Smooth muscle cell (in vitro differentiated cells): ENCODE measurements at regions not wholly inside any gene's neighbourhood (a gene's known extent, or its start where the extent isn't known, plus 50 kb on each side); places are given as distances from the start of the nearest gene placed in this dataset.

Experiments used
- DNase-seq: peaks from one replicate; lab custom pipeline; 2025; ENCODE audit not compliant: unreplicated experiment; lab: John Stamatoyannopoulos, UW
- H2AFZ ChIP-seq: fragments of 200-600 bp; sonication (generic); 2 replicates; pipeline ENCODE4 v1.6.0; 2016; ENCODE audit warnings: antibody characterized with exemption, low read depth, mild to moderate bottlenecking
- H3F3A ChIP-seq: fragments of 200-600 bp; sonication (generic); 2 replicates; pipeline ENCODE4 v1.6.0; 2017; ENCODE audit warnings: antibody characterized with exemption, low read depth
- H3K27ac ChIP-seq: fragments of 200-600 bp; sonication (generic); 2 replicates; pipeline ENCODE4 v1.5.1; 2016; ENCODE audit warnings: low read depth, mild to moderate bottlenecking
- H3K27me3 ChIP-seq: fragments of 200-600 bp; sonication (generic); 2 replicates; pipeline ENCODE4 v1.6.1; 2016; ENCODE audit warnings: low read depth, mild to moderate bottlenecking
- H3K36me3 ChIP-seq: fragments of 200-600 bp; sonication (generic); 2 replicates; pipeline ENCODE4 v1.5.1; 2016; ENCODE audit warnings: low read depth
- H3K4me1 ChIP-seq: fragments of 200-600 bp; sonication (generic); 2 replicates; pipeline ENCODE4 v1.5.1; 2016; ENCODE audit warnings: low read depth
- H3K4me2 ChIP-seq: fragments of 200-600 bp; sonication (generic); 2 replicates; pipeline ENCODE4 v1.6.0; 2016; ENCODE audit warnings: mild to moderate bottlenecking
- H3K4me3 ChIP-seq: fragments of 200-600 bp; sonication (generic); 2 replicates; pipeline ENCODE4 v1.5.1; 2016; ENCODE audit warnings: mild to moderate bottlenecking
- H3K79me2 ChIP-seq: fragments of 200-600 bp; sonication (generic); 2 replicates; pipeline ENCODE4 v1.6.0; 2016; ENCODE audit warnings: low read depth, mild to moderate bottlenecking
- H3K9ac ChIP-seq: fragments of 200-600 bp; sonication (generic); 2 replicates; pipeline ENCODE4 v1.6.0; 2016; ENCODE audit warnings: low read depth
- H3K9me3 ChIP-seq: fragments of 200-600 bp; sonication (generic); replicated peaks from 2 replicates; pipeline ENCODE4 v1.5.1; 2016; ENCODE audit warnings: low read depth
- H4K20me1 ChIP-seq: fragments of 200-600 bp; sonication (generic); 2 replicates; pipeline ENCODE4 v1.6.0; 2016; ENCODE audit warnings: low read depth
- WGBS: methylation state at CpG from one replicate; pipeline ENCODE4 v1.1.7; 2016; ENCODE audit warnings: low lambda C conversion rate; 5-methylcytosine and 5-hydroxymethylcytosine counted together
- TF ChIP-seq, protein P1 (sequence below): fragments of 200-600 bp; sonication (generic); IDR thresholded peaks from 2 replicates; pipeline ENCODE4 v1.5.1; 2017; ENCODE audit warnings: borderline replicate concordance, mild to moderate bottlenecking, antibody characterized with exemption; ENCODE audit not compliant: insufficient read depth, poor library complexity, severe bottlenecking

GRCh38 chr12:13304924-13305323 lies 108.4 kb downstream of the EMP1 start:
- WGBS = 91% methylated on average over 2 of the region's 2 CpGs
- H3K9me3 ChIP-seq = no peaks in the 10 kb centered on the region
- no peak for DNase-seq
- no peaks in the 10 kb centered on the region for H4K20me1 ChIP-seq
- H3K4me2 ChIP-seq = no peak overlapping the region
- no peak overlapping the region for H3K9ac ChIP-seq
- H2AFZ ChIP-seq = no peak overlapping the region
- no peaks in the 10 kb centered on the region for H3K4me1 ChIP-seq
- H3K27me3 ChIP-seq = no peaks in the 10 kb centered on the region
- H3K79me2 ChIP-seq = no peaks in the 10 kb centered on the region
- H3F3A ChIP-seq = no peaks in the 10 kb centered on the region
- TF ChIP-seq, protein P1, sequence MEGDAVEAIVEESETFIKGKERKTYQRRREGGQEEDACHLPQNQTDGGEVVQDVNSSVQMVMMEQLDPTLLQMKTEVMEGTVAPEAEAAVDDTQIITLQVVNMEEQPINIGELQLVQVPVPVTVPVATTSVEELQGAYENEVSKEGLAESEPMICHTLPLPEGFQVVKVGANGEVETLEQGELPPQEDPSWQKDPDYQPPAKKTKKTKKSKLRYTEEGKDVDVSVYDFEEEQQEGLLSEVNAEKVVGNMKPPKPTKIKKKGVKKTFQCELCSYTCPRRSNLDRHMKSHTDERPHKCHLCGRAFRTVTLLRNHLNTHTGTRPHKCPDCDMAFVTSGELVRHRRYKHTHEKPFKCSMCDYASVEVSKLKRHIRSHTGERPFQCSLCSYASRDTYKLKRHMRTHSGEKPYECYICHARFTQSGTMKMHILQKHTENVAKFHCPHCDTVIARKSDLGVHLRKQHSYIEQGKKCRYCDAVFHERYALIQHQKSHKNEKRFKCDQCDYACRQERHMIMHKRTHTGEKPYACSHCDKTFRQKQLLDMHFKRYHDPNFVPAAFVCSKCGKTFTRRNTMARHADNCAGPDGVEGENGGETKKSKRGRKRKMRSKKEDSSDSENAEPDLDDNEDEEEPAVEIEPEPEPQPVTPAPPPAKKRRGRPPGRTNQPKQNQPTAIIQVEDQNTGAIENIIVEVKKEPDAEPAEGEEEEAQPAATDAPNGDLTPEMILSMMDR = no peak
- H3K27ac ChIP-seq = no peak overlapping the region
- H3K36me3 ChIP-seq = no peaks in the 10 kb centered on the region
- no peak overlapping the region for H3K4me3 ChIP-seq

DNA sequence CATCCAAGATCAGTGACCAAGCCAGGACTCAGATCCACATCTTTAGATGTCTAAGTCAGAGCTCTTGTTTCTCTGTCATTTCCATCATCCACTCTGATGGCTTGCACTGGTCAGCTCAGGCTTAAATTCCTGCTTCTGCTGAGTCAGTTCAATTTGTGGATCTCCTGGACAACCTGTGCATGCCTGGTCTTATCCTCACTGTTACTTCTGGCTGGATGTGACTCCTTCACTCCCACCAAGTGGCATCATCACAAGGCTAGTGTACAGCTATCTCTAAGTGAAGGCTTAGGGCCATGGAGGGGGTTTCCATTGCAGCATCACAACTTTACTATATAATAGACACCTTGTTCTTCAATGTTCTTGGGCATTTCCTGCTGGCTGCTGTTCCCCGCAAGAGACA lies 102.9 kb downstream of the EMP1 start:
- Histone ChIP-seq H3K36me3 (no peaks in the 10 kb centered on the region), H3K4me2 (no peak overlapping the region), H3K27me3 (no peaks in the 10 kb centered on the region), H3K27ac (no peak overlapping the region), H3F3A (no peaks in the 10 kb centered on the region), H3K4me3 (no peak overlapping the region), H3K4me1 (no peaks in the 10 kb centered on the region), H4K20me1 (no peaks in the 10 kb centered on the region), H3K79me2 (no peaks in the 10 kb centered on the region), H3K9me3 (no peaks in the 10 kb centered on the region), H2AFZ (no peak overlapping the region), H3K9ac (no peak overlapping the region)
- WGBS = 45% methylated on average over 1 of the region's 1 CpG
- no peak for DNase-seq
- TF ChIP-seq, protein P1 = no peak

GRCh38 chr12:13293096-13293495 lies 96.6 kb downstream of the EMP1 start:
- H3K36me3 ChIP-seq = no peaks in the 10 kb centered on the region

More at GRCh38 chr12:13293096-13293495, 96.6 kb downstream of the EMP1 start:
- Histone ChIP-seq H3K4me3 (no peak overlapping the region), H3K4me2 (no peak overlapping the region), H3K9ac (no peak overlapping the region), H3K4me1 (peaks cover 4% of the 10 kb centered on the region), H4K20me1 (no peaks in the 10 kb centered on the region), H3K27ac (no peak overlapping the region), H2AFZ (no peak overlapping the region), H3K79me2 (no peaks in the 10 kb centered on the region), H3K9me3 (no peaks in the 10 kb centered on the region), H3F3A (no peaks in the 10 kb centered on the region), H3K27me3 (no peaks in the 10 kb centered on the region)
- TF ChIP-seq, protein P1 = no peak
- 61% methylated on average over 4 of the region's 4 CpGs for WGBS
- DNase-seq = no peak
